Glutamatergic neuron (in vitro differentiated cells): ENCODE measurements at regions not wholly inside any gene's neighbourhood (a gene's known extent, or its start where the extent isn't known, plus 50 kb on each side); places are given as distances from the start of the nearest gene placed in this dataset.

ENCODE experiments used
- DNase-seq: peaks from one replicate; pipeline ENCODE4 v3.0.0; 2022
- H3K27ac Mint-ChIP-seq: one replicate; pipeline ENCODE4 v1.8.0; 2020; ENCODE audit warnings: mild to moderate bottlenecking, mixed read lengths, inconsistent platforms; ENCODE audit not compliant: unreplicated experiment
- H3K27me3 Mint-ChIP-seq: one replicate; pipeline ENCODE4 v1.8.0; 2020; ENCODE audit warnings: mild to moderate bottlenecking, moderate library complexity, mixed read lengths, inconsistent platforms; ENCODE audit not compliant: unreplicated experiment
- H3K36me3 Mint-ChIP-seq: one replicate; pipeline ENCODE4 v1.8.0; 2020; ENCODE audit warnings: mild to moderate bottlenecking, mixed read lengths, inconsistent platforms; ENCODE audit not compliant: unreplicated experiment
- H3K4me1 Mint-ChIP-seq: one replicate; pipeline ENCODE4 v1.8.0; 2020; ENCODE audit warnings: mild to moderate bottlenecking, low read depth, mixed read lengths, inconsistent platforms; ENCODE audit not compliant: unreplicated experiment
- H3K4me3 Mint-ChIP-seq: one replicate; pipeline ENCODE4 v1.8.0; 2020; ENCODE audit warnings: mild to moderate bottlenecking, mixed read lengths, inconsistent platforms; ENCODE audit not compliant: unreplicated experiment
- H3K9me3 Mint-ChIP-seq: one replicate; pipeline ENCODE4 v1.8.0; 2020; ENCODE audit warnings: mild to moderate bottlenecking, moderate library complexity, mixed read lengths, inconsistent platforms; ENCODE audit not compliant: unreplicated experiment
- TF ChIP-seq, protein P1 (sequence below): fragments of 200-600 bp; sonication (generic); IDR thresholded peaks from one replicate; pipeline ENCODE4 v1.5.0; 2021; ENCODE audit not compliant: partially characterized antibody, unreplicated experiment

DNA sequence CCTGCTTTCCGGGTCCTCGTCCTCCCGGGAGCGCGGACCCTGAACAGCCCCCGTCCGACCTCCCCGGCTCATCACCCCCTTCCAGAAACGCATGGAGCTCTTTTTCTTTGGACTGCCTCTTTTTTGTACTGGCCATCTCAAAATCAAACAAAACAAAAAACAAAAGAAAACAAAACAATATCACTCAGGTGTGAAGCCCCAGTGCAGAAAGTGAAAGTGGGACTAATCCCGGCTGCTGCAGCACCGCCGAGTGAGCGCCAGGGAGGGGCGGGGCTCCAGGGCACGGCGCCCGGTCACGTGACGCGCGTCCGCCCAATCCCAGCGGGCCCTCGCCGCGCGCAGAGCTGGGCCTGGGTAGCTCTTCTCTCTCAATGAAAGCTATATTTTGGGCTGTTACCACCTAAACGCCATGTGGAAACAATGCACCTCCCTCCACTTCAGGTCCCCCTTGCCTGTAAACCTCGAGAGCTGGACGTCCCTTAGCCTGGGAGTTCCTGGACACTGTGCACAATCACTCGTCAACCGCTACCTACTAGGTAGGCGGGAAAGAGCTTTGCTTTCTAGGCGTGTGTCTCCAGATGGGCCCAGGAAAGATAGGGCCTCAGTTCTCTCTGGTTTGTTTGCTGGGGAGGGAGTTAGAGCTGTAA, 93.7 kb upstream of the PRDM1 start:
- Mint-ChIP-seq H3K9me3 (peaks cover 3% of the 10 kb centered on the region), H3K27ac (no peak overlapping the region), H3K36me3 (no peaks in the 10 kb centered on the region), H3K27me3 (peaks cover 7% of the 10 kb centered on the region), H3K4me3 (peak overlapping the region; percentile 93), H3K4me1 (peaks cover 10% of the 10 kb centered on the region)
- TF ChIP-seq, protein P1, sequence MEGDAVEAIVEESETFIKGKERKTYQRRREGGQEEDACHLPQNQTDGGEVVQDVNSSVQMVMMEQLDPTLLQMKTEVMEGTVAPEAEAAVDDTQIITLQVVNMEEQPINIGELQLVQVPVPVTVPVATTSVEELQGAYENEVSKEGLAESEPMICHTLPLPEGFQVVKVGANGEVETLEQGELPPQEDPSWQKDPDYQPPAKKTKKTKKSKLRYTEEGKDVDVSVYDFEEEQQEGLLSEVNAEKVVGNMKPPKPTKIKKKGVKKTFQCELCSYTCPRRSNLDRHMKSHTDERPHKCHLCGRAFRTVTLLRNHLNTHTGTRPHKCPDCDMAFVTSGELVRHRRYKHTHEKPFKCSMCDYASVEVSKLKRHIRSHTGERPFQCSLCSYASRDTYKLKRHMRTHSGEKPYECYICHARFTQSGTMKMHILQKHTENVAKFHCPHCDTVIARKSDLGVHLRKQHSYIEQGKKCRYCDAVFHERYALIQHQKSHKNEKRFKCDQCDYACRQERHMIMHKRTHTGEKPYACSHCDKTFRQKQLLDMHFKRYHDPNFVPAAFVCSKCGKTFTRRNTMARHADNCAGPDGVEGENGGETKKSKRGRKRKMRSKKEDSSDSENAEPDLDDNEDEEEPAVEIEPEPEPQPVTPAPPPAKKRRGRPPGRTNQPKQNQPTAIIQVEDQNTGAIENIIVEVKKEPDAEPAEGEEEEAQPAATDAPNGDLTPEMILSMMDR, result no peak
- DNase-seq, result peak; percentile 83

DNA sequence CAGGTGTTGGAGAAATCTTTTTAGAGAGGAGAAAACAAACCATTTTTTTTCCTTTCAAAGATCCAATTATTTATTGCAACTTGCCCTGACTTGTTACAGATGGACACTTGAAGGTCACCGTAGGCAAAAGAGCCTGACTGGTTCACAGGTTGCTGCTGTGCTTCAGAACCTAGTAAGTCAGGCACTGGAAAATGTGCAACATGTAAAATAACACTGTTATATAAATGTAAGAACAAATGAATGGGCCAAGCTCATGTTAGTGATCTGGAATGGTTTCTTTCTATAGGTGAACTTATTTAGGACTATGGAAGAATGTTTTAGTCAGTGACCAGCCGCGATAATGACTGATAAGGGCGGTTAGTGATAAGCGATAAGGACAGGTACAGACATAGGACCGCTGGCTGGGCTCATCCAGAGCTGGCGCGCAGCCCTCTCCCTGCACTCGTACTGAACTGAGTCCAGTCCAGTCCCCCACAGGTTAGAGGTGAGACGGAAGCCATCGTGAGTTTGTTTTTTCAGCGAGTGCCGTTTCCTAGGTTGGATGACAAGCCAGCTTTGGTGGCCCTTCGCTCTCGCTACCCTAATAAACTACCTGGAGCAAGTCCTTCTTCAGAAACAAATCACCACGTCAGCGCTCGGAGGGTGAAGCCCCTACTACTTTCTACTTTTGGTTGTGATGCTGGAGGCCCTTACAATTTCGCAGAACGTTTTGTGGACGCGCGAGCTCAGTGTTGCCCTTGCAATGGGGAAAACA, 94.4 kb upstream of the PRDM1 start:
- Mint-ChIP-seq H3K4me3 (peak overlapping the region; percentile 93), H3K27ac (no peak overlapping the region), H3K27me3 (peaks cover 10% of the 10 kb centered on the region), H3K36me3 (no peaks in the 10 kb centered on the region), H3K4me1 (peaks cover 15% of the 10 kb centered on the region), H3K9me3 (peaks cover 3% of the 10 kb centered on the region)
- TF ChIP-seq, protein P1, result no peak
- no peak for DNase-seq

DNA sequence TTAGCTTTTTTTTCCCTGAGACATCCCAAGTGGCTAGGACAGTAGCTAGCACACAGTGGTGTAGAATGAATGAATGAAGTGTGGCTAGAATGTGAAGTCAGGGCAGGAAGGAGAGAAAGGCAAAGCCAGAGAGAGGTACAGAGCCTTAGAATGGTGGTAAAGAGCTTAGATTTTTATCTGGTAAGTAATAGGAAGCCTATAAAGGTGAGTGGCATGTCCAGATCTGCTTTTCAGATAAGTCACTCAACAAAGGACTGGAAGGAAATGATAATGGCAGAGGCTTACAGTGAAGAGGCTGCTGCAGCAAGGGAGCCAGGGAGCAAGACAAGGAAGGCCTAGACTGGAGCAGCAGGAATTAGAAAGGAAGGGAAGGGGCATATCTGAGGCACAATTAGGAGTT, 96.0 kb upstream of the PRDM1 start:
- no peak for DNase-seq
- TF ChIP-seq, protein P1, result no peak
- Mint-ChIP-seq H3K4me1 (peaks cover 15% of the 10 kb centered on the region), H3K36me3 (no peaks in the 10 kb centered on the region), H3K4me3 (no peak overlapping the region), H3K27ac (no peak overlapping the region), H3K9me3 (peaks cover 3% of the 10 kb centered on the region), H3K27me3 (peaks cover 12% of the 10 kb centered on the region)

DNA sequence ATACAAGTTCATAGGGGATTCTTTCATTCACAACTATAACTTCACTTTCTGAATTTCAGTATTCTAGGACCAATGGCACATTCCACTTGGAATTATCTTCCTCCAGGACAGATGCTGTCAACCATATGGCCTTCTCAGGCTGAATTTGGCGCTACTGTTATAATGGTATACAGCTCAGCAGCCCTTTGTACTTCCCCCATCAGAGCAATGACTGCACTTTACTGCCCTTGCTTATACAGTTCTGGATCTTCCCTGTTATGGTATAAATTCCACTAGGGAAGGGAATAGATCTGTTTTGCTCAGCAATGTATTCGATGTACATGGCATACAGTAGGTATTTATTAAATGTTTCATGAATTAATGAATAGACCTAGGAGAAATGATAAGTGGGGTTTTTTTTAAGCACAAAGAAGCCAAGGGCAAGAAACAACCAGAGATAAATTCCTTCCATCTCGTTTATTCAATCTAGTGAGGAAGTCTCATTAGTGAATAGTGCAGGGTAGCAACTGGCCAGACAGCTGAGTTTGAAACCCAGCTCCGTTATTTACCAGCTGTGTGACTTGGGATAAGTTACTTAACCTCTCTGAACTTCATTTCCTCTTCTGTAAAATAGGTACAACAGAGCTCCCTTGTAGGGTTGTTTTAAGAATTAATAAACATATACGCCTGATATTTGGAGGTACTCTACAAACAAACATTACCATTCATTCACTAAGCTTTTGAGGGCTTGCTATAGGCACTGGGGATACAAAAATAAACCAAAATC, 97.1 kb upstream of the PRDM1 start:
- DNase-seq, result no peak
- Mint-ChIP-seq H3K36me3 (no peaks in the 10 kb centered on the region), H3K27me3 (peaks cover 19% of the 10 kb centered on the region), H3K4me1 (peaks cover 15% of the 10 kb centered on the region), H3K27ac (no peak overlapping the region), H3K9me3 (peaks cover 3% of the 10 kb centered on the region), H3K4me3 (no peak overlapping the region)
- TF ChIP-seq, protein P1, result no peak

DNA sequence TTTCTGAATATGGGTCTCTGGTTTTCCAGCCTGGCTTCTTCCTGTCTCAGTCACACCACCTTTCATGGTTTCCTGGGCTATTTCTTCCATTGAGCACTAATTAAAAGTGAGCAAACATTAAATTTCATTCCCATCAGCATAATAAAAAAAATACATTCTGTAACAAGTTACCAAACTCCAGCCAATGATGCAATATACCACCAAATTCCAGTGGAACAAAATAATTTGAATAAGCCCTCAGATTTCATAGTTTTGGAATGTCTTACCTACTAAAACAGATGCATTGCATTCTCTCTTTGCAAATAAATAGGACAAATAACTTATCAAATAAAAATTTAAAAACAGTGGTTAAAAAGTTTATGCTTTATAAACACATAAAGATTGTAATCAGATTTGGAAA, 97.8 kb upstream of the PRDM1 start:
- Mint-ChIP-seq H3K4me1 (peaks cover 12% of the 10 kb centered on the region), H3K36me3 (no peaks in the 10 kb centered on the region), H3K27me3 (peaks cover 14% of the 10 kb centered on the region), H3K4me3 (no peak overlapping the region), H3K9me3 (peaks cover 3% of the 10 kb centered on the region), H3K27ac (no peak overlapping the region)
- TF ChIP-seq, protein P1, result no peak
- no peak for DNase-seq
